ENCODE measurements at regions not wholly inside any gene's neighbourhood (a gene's known extent, or its start where the extent isn't known, plus 50 kb on each side); places are given as distances from the start of the nearest gene placed in this dataset.
A peak's percentile ranks its signal among the peaks of the same experiment; 100 is the strongest.

- TF ChIP-seq TSHZ1 (tag by site-specific recombination; IDR thresholded peaks at IDR 0.05; ENCODE audit: borderline replicate concordance), result peak; percentile 96
- peak; percentile 92 for TF ChIP-seq INSM2 (tag by site-specific recombination; IDR thresholded peaks at IDR 0.05)
- peak; percentile 42; the same call in 1 of the 2 replicates for TF ChIP-seq ZBTB17 (tag by site-specific recombination; IDR thresholded peaks at IDR 0.05)
- no peak for TF ChIP-seq ZNF398 (tag by site-specific recombination; IDR thresholded peaks at IDR 0.05)
- 0 out of 2 replicates have a peak, but pooled peaks have one; percentile 42 for TF ChIP-seq GLIS1 (tag by site-specific recombination; IDR thresholded peaks at IDR 0.05)
- peak; percentile 79 for TF ChIP-seq ZNF324 (tag by site-specific recombination; IDR thresholded peaks at IDR 0.05)
- TF ChIP-seq KLF9 (tag by site-specific recombination; IDR thresholded peaks at IDR 0.05; ENCODE audit: low read depth), result peak; percentile 44; the same call in 1 of the 2 replicates
- peak; percentile 83 for TF ChIP-seq ZNF488 (tag by site-specific recombination; IDR thresholded peaks at IDR 0.05)
- peak; percentile 70 for TF ChIP-seq KLF10 (tag by site-specific recombination; IDR thresholded peaks at IDR 0.05)
- TF ChIP-seq IKZF3 (tag by site-specific recombination; IDR thresholded peaks at IDR 0.05), result peak; percentile 89
- TF ChIP-seq ZBTB20 (tag by site-specific recombination; IDR thresholded peaks at IDR 0.05), result peak; percentile 79
- no peak for TF ChIP-seq ZNF311 (tag by site-specific recombination; IDR thresholded peaks at IDR 0.05; ENCODE audit: borderline replicate concordance)
- no peak for TF ChIP-seq YY2 (tag by site-specific recombination; IDR thresholded peaks at IDR 0.05)
- no peak for TF ChIP-seq AEBP2 (tag by site-specific recombination; IDR thresholded peaks at IDR 0.05; ENCODE audit: borderline replicate concordance)
- 0 out of 2 replicates have a peak, but pooled peaks have one; percentile 12 for TF ChIP-seq ZNF654 (tag by site-specific recombination; IDR thresholded peaks at IDR 0.05; ENCODE audit: low read depth)
- TF ChIP-seq ZNF140 (tag by site-specific recombination; IDR thresholded peaks at IDR 0.05), result no peak
- no peak for TF ChIP-seq HOXA7 (CRISPR knock-in tag; IDR thresholded peaks at IDR 0.05; ENCODE audit: borderline replicate concordance)
- TF ChIP-seq ZFP37 (tag by site-specific recombination; IDR thresholded peaks at IDR 0.05), result 0 out of 2 replicates have a peak, but pooled peaks have one; percentile 30
- peak; percentile 95 for TF ChIP-seq SP7 (tag by site-specific recombination; IDR thresholded peaks at IDR 0.05)
- TF ChIP-seq PATZ1 (tag by site-specific recombination; IDR thresholded peaks at IDR 0.05), result peak; percentile 75
- TF ChIP-seq ZNF830 (tag by site-specific recombination; IDR thresholded peaks at IDR 0.05; ENCODE audit: low read depth), result no peak
- 0 out of 2 replicates have a peak, but pooled peaks have one; percentile 33 for TF ChIP-seq KLF7 (tag by site-specific recombination; IDR thresholded peaks at IDR 0.05; ENCODE audit: borderline replicate concordance)
- no peak for TF ChIP-seq SCRT1 (tag by site-specific recombination; IDR thresholded peaks at IDR 0.05; ENCODE audit: borderline replicate concordance)
- TF ChIP-seq ZFP69B (tag by site-specific recombination; IDR thresholded peaks at IDR 0.05), result 0 out of 2 replicates have a peak, but pooled peaks have one; percentile 26
- TF ChIP-seq WT1 (tag by site-specific recombination; IDR thresholded peaks at IDR 0.05), result peak; percentile 82
- TF ChIP-seq ZNF548 (tag by site-specific recombination; IDR thresholded peaks at IDR 0.05), result no peak
These were observed 438.8 kb downstream of the EFNB2 start (continued) for GRCh38 chr13:106096661-106097092.
